Stromal cell of bone marrow (primary cell): ENCODE measurements at regions not wholly inside any gene's neighbourhood (a gene's known extent, or its start where the extent isn't known, plus 50 kb on each side); places are given as distances from the start of the nearest gene placed in this dataset.
A peak's percentile ranks its signal among the peaks of the same experiment; 100 is the strongest.

Experiments used
- DNase-seq: peaks from one replicate; pipeline ENCODE4 v3.0.0-alpha.2; 2012; ENCODE audit warnings: low read depth

DNA sequence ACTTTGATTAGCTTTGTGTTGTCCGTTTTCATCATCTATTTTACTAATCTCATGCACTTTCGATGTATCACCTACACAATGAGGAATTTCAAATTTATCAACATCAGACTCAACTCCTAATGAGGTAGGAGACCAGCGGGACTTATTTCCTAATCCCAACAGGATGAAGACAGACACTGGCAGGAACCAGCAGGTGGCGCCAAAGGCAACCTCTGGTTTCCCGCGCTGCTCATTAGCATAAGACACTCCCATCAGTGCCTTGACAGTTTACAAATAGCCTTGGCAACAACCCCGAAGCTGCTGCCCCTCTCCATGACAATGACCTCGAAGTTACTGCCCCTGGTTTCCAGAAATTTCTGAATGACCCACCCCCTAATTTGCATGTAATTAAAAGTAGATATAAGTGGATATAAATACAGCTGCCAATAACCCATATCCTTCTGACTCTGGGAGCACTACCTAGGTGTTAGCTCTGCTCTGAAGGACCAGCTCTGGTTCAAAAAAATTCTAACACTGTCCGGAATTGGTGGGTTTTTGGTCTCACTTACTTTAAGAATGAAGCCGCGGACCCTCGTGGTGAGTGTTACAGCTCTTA lies 974.8 kb downstream of the ADGRL2 start:
- no peak for DNase-seq

DNA sequence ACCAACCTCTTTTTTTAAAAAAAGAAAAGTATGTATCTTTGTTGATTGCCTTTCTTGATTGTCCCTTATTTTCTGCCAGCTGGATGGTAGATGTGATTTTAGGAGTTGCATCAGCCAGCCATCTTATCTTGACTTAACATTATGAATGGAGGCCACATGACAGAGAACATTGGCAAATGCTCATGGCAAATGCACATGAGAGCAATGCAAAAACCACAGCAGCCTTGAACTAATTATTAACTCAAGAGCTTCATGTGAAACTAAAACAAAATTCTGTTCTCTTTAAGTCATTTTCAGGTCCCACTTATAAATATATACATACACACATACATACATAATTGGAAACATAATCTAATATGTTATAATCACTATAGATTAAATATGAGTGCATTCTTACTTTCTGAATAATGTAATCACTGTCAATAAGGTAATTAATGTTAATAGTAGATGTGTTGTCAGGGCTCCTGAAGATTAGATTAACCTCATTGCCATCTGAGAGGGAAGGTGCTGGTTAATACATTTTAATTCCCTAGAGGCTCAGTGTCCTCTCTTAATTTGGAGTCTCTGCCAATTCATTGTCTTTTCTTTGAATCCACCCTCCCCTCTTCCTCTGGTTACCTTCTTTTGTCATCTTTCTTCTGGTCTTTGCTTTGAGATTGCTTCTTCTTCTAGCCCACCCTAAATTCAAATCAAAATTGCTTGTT lies 962.2 kb downstream of the ADGRL2 start:
- DNase-seq: no peak

DNA sequence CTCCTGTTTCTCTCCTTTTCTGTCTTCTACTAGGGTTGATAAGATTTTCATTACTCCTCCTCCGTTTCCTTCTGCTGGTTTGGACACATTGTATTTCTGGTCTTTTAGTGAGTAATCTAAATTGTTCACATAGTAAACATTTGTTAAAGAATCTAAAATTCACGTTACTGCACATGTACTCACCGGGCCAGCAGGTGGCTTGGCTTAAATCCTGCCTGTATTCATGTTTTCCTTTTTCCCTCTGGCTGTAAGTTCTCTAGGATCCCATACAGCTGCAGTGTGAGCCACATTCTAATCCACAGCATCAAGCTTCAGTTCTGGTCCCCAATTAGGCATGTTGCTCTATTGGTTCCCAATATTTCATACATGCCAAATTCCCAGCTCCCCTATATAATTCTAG lies 958.3 kb downstream of the ADGRL2 start:
- DNase-seq: no peak

DNA sequence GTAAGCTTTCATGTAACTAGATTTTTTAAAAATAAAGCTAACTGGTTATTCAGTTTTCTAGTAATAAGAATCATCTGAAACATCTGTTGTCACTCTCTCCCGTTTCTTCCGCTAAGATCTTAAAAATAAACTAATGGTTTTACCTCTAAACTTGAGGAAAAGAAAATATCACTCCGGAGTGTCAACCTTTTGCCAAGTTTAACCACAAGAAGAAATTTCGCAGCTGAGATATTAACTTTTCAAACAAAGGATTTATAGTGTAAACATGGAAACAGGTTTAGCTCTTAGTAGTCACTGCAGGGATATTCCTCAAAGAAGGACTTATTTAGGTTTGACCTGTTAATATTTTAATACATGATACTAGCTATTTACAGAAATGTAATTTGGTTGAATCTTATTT lies 954.9 kb downstream of the ADGRL2 start:
- no peak for DNase-seq

DNA sequence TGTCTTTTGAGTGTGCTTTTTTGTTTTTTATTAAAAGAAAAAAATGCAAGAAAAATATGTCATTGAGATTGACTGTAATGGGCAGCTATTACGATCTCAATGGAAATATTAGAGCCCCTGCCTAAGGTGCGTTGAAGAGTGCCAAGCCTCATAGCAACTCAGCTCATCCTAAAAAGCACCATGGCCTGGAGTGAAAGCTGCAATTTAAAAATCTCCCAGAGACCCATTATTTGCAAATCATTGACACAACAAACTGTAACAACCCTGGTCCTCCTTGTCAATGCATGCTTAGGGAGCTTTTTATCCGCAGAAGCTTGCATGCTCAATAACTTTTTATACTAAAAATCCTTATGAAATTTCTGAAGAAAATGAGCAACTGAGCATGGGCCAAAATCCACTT lies 954.5 kb downstream of the ADGRL2 start:
- DNase-seq: no peak

DNA sequence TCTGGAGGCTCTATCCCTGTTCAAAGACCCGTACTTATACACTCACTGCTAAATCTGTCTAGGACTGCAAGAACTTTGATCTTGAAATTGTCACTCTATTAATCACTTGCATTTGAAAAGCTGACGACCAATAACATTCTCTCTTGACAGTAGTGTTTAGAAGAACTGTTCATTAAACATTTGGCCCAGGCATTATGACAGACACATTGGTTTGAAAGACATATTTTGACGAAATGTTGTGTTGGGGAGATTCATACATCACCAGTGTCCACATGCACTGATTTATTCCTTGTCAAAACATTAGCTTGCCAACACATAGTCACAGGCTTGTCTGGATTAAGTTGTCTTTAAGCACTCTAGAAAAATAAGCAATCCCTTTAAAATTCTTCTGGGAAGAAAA lies 951.3 kb downstream of the ADGRL2 start:
- DNase-seq: no peak

DNA sequence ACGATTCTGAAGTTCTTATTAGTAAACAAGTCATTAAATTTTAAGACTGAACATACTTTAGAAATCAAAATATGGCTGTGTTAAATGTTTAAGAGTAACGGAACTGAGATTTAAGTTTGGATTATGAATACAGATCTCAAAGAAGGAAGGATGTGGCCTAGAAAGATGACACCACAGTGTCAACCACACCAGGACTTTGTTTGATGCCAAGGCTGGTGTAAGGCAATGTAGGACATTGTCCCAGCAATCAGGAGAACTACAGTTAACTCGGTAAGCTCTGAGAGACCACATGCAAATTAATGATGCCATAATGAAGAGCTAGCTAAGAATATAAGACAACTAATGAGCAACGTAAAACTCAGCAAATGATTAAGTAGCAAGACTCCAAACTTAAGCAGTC lies 932.9 kb downstream of the ADGRL2 start:
- no peak for DNase-seq

DNA sequence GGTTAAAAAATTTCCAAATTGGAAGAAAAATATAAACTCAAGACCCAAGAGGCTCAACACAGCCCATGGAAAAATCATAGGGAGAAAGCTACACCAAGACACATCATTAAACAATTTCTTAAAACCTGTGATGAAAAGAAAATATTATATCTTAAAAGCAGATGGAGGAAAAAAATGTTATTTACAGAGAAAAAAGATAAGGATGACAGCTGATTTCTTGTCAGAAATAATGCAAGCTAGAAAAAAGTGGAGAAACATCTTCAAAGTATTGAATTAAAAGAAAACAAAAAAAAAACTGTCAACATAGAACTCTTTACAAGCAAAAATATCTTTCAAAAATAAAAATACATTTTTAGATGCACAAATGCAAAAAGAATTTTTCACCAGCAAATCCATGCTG lies 930.5 kb downstream of the ADGRL2 start:
- no peak for DNase-seq

DNA sequence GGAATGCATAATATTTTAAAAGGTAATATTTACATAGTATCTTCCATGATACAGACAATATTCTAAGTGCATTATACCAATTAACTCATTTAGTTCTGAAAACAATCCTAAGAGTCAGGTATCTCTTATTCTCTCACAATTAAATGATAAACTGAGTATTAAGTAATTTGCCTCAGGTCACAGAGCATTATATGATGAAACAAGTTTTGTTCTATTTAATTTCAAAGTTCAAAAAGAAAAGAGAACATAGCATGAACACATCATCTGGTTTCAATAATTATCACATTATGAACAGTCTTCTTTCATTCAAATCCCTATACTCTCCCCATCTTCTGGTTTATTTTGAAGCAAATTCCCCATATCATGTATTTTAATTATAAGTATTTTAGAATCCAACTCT lies 927.5 kb downstream of the ADGRL2 start:
- no peak for DNase-seq

DNA sequence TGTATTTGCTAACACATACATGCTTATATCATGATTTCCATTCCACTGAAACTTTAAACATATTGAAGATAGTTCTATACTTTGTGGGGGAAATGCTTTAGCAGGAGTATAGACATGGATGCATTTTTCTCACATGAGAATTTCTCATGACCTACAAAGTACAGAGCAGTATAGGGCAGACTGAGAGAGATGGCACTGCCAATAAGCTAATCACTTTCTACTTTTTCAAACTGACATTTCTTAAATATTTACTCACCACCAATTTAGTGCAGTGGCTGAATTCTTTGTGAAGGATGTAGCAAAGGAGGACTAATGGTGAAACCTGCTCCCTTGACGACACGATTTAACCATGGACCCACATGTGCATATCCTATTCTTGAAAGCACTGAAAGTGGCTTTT lies 923.5 kb downstream of the ADGRL2 start:
- DNase-seq: no peak

DNA sequence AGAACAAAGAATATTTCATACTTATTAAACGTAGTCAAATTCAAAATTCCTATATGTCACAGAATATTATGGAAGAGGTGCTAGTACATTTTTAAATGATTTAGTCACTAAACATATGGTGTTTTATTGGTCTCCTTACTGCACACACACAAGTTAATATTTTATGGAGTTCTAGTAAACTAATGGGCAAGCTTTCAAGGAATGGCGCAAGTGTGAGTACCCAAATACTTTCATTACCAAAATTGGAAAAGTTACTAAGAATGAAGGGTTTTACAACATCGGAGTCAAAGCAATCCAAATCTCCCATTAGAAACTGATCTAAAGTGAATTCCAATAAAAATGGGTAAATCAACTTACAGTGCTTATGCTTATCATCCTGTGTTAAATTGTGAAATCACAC lies 921.9 kb downstream of the ADGRL2 start:
- DNase-seq: no peak

DNA sequence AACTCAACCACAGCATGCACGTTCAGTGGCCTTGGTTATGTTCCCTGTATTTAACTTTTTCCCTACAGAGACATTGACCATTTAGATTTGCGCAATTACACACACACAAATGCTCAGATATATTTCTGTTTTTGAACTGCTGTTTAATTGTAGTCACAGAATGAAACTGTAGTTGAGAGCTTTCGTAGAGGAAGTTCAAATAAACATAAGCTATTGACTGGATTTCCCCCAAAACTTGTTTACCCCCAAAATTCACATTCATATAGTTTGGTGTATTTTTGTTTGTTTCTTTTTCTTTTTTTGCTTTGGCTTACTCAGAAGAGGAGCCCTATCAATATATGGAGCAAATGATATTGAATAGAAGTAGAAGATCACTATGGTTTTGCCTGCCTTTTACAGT lies 921.0 kb downstream of the ADGRL2 start:
- DNase-seq: no peak

DNA sequence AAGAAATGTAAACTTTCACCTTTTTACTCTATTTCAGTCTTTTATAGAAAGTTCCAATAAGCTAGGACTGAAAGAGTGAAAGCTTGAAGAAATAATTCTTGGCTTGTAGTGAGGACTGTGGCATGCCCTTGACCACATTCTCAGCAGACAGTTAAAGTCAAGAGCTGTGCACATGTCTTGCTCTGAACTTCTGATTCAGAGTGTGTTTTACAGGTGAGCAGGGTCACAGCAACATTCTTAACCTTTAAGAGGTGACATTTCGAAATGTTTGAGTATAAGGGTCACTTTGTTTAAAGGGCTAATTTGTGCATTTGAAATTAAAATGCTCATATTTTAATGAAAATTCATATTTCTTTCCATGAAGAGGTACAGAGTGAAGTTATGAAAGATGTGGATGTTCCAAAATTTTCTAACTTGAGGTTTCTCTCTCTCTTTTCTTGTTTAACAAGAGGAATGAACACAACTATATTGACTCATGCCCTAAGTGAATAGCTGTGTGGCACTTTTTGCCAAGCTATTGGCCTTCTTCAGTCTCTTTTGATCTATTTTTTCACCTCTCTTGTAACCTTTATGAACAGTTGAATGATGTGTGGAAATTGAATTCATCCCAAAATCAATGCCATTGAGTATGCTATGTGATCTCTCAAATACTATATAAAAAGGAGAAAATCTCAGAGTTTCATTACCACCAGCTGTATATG lies 918.1 kb downstream of the ADGRL2 start:
- DNase-seq: no peak

DNA sequence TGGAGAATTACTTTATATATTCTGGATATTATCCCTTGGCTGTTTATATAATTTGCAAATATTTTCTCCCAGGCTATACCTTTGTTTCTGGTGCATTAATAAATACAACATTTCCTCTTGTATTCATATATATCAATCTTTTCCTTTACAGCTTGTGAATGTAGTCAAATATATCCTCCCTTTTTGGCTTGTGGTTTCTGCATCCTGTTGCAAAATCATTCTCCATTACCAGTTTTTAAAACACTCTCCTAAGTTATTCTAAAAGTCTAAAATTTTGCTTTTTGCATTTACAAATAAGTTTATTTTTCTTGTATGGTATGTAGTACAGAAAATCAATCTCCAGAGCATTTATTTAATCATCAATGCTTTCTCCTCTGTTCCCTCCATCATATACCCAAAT lies 909.4 kb downstream of the ADGRL2 start:
- DNase-seq: no peak

DNA sequence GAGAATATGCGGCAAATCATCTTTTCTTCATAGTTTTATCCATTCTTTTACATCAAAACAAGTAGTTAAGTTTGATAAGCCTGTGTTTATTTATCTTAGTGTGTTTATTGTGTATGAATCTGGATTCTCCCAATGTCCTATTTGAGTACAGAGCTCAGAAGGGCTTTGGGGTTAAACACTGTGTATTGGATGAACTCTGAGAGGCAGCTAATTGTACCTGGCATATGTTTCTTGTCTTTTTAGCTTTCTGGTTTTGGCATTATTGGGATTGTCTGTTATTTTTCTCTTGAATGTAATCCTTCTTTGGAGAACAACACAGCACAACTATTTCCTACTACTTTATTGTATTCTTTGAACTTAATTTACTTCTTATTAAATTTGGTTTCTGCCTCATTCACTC lies 906.9 kb downstream of the ADGRL2 start:
- no peak for DNase-seq

DNA sequence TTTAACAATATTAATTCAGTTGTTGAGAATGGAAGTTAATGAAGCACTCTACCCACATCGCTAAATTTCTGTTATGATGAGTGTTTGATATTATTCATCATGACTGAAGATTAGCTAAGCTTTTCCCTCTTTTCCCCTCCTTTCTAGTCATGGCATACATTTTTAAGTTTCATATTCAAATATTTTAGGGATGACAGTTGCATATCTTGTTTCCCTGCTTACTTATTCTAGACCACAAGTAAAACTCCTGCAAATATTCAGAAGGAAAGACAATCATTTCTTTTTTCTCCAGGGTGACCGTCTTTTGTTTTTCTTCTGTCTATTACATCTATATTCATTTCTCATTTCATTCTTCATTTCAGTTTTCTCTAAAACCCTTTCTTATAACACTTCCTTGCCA lies 906.0 kb downstream of the ADGRL2 start:
- DNase-seq: peak; percentile 57

DNA sequence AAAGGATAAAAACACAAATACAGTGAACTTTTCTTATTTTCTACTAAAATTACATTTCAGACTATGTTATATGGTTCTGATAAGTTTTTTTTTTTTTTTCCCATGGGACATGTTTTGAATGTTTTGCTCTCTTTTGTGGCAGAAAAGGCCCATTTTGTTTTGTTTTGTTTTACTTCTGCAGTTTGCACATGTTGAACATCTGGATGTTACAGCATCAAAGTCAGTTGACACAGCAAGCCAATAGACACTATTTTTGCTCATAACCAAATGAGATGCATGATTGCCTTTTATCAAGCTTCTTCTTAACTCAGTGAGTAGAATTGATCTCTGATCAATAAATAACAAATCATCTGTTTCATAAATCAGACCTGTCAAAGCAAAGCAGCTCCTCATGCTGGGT lies 904.2 kb downstream of the ADGRL2 start:
- DNase-seq: no peak

DNA sequence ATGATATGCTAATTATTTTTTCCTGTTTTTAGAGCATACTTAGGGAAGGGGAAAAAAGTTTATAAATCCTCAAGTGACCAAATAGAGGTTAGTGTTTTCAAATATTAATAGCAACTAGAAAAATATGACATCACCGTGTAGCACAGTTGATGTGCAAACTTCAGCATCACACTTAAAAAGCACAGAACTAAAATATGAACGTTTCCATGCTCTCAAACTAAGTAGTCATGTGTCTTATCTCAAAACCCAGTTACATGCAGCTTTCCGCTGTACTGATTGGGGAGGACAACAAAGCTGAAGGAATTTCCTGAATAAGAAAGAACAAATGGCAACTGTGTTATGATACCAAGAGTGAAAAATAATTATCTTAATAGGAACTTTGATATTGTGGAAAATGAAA lies 903.7 kb downstream of the ADGRL2 start:
- no peak for DNase-seq

DNA sequence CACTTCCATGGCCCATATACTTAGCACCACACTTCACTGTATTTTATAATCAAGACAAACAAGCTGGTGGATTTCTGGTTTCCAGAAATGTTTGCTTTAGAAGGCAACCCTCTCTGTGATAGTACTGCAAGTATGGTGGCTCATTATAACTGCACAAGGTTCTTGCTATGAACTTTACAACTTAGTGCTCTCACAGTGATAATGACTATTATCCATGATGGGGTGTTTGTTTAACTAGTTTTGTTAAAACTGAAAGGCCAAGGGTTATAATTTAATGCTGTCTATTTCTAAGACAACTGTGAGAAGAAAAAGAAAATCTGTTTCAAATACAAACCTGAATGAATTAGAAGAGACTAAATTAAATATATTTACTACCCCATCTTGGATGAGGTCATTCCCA lies 903.2 kb downstream of the ADGRL2 start:
- DNase-seq: no peak

DNA sequence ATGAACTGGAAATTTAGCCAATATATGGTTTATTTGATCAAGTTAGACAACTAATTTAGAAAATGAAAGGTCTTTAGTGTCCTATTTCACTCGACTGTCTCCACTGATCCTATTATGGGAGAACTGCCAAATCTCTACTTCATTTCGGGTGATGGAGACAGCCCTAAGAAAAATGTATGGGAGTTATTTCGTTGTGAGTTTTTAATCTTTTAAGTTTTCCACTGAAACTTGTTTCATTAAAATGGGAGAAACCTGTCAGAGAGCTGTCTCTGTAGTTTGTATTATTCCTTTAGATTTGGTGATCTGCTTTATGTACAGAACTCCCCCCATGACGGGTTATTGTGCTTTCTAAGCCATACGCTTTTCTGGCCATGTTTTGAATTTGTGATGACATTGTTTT lies 899.7 kb downstream of the ADGRL2 start:
- no peak for DNase-seq

DNA sequence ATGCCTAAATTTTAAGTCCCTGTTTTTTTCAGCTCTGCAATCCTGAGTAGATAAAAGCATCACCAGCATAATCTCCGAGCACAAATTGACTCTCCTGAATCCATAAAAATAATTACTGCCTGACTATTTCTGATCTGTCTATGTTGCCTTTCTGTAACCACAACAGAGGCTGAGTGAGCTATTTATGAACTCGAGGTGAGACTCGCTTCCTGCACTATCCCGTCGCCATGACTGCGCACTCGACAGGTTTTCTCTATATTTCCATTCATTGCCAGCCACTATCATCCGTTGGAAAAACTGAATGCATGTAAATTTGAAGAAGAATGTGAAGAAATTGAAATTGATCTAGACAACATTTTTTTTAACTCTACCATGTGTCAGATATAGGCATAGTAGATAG lies 897.2 kb downstream of the ADGRL2 start:
- DNase-seq: no peak

DNA sequence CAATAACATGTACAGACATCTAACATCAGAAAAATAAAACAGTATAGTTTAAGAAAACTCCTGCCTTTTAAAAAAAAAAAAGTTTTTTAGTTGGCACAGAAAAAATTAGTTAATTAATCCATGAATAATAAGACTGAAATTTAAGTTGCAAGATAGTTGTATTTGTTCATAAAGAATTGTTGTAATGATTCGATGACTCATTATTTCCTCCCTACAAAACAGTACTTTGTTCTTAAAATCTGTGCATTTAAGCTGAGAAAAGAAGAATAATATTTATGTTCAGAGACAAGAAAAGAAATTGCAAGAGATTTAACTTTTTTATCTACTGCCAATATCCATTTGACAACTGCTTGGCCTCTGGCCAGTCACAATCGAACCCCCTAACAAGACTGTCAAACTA lies 894.7 kb downstream of the ADGRL2 start:
- no peak for DNase-seq

DNA sequence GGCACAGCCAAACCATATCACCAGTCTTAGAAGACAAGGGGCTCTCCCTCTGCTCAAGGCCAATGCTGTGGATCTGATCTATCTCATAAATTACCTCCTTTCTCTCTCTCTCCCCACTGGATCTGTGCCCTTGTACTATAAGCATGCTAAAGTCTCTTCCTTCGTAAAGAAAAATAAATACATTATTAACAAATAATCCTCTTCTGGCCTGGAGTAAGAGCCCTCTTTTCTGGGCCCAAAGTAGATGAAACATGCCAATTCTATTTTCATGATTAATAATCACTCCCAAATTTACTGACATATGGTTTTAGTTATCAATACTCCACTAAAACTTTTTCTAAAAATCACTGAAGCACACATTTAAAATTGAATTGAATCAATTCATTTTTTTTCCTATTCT lies 889.7 kb downstream of the ADGRL2 start:
- DNase-seq: no peak

DNA sequence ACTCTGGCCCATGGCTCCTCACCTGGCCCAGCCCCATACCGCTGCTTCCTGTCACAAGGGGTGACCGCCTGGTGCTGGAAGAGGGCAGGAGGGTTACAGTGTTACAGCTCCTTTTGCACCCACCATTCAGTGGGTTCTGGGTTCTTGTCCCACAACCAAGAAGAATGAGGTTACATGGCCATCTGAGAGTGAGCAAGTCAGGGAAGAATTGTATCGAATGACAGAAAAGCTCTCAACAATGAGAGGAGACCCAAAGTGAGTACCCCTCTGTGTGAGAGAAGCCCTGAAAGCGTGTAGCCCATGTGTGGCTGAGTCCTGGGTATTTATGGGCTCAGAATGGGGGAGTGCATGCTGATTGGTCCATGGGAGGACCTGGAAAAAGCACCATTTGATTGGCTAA lies 888.5 kb downstream of the ADGRL2 start:
- no peak for DNase-seq
